H9 (cell line): ENCODE measurements at regions not wholly inside any gene's neighbourhood (a gene's known extent, or its start where the extent isn't known, plus 50 kb on each side); places are given as distances from the start of the nearest gene placed in this dataset.

Experiments
- DNase-seq: peaks from one replicate; pipeline ENCODE4 v3.0.0-alpha.2; 2017
- H2AFZ ChIP-seq: one replicate; pipeline ENCODE4 v1.6.1; 2013; ENCODE audit warnings: mild to moderate bottlenecking, low read length, control low read depth, moderate library complexity
- H2AK5ac ChIP-seq: 2 replicates; pipeline ENCODE4 v1.6.1; 2013; ENCODE audit warnings: low read length, control low read depth, mixed read lengths; ENCODE audit not compliant: insufficient read length
- H2BK120ac ChIP-seq: one replicate; pipeline ENCODE4 v1.6.1; 2013; ENCODE audit warnings: low read depth, mild to moderate bottlenecking, low read length, control low read depth, inconsistent platforms; ENCODE audit not compliant: poor library complexity, severe bottlenecking
- H2BK12ac ChIP-seq: 2 replicates; pipeline ENCODE4 v1.6.1; 2013; ENCODE audit warnings: low read length, control low read depth, mixed read lengths, low read depth; ENCODE audit not compliant: insufficient read length
- H2BK15ac ChIP-seq: 2 replicates; pipeline ENCODE4 v1.6.1; 2013; ENCODE audit warnings: low read depth, low read length, control low read depth
- H2BK20ac ChIP-seq: one replicate; pipeline ENCODE4 v1.6.1; 2013; ENCODE audit warnings: low read depth, mild to moderate bottlenecking, low read length, control low read depth, inconsistent platforms; ENCODE audit not compliant: poor library complexity, severe bottlenecking
- H2BK5ac ChIP-seq: 2 replicates; pipeline ENCODE4 v1.6.1; 2013; ENCODE audit warnings: low read length, control low read depth, mixed read lengths; ENCODE audit not compliant: insufficient read length
- H3K14ac ChIP-seq: 2 replicates; pipeline ENCODE4 v1.6.1; 2013; ENCODE audit warnings: low read length, control low read depth; ENCODE audit not compliant: insufficient read depth
- H3K18ac ChIP-seq: 2 replicates; pipeline ENCODE4 v1.6.1; 2013; ENCODE audit warnings: low read depth, mild to moderate bottlenecking, mixed read lengths, low read length, control low read depth; ENCODE audit not compliant: insufficient read length
- H3K23ac ChIP-seq: 2 replicates; pipeline ENCODE4 v1.6.1; 2013; ENCODE audit warnings: low read length, control low read depth, mixed read lengths, low read depth; ENCODE audit not compliant: insufficient read length
- H3K23me2 ChIP-seq: 2 replicates; pipeline ENCODE4 v1.6.1; 2013; ENCODE audit warnings: low read depth, mild to moderate bottlenecking, mixed read lengths, low read length, control low read depth; ENCODE audit not compliant: insufficient read length, poor library complexity, severe bottlenecking
- H3K27ac ChIP-seq: 2 replicates; pipeline ENCODE4 v1.5.1; 2013; ENCODE audit warnings: low read length, control low read depth, mixed read lengths, low read depth; ENCODE audit not compliant: insufficient read length
- H3K27me3 ChIP-seq: 2 replicates; pipeline ENCODE4 v1.6.1; 2013; ENCODE audit warnings: low read length, control low read depth, inconsistent platforms; ENCODE audit not compliant: insufficient read depth
- H3K4ac ChIP-seq: 2 replicates; pipeline ENCODE4 v1.6.1; 2013; ENCODE audit warnings: low read depth, mild to moderate bottlenecking, control low read depth, inconsistent platforms, low read length, moderate library complexity
- H3K4me1 ChIP-seq: 2 replicates; pipeline ENCODE4 v1.6.1; 2013; ENCODE audit warnings: low read length, control low read depth, inconsistent platforms; ENCODE audit not compliant: insufficient read depth
- H3K4me2 ChIP-seq: 2 replicates; pipeline ENCODE4 v1.6.1; 2013; ENCODE audit warnings: low read length, control low read depth, mixed read lengths; ENCODE audit not compliant: insufficient read length, insufficient read depth
- H3K56ac ChIP-seq: 2 replicates; pipeline ENCODE4 v1.6.1; 2013; ENCODE audit warnings: low read depth, mild to moderate bottlenecking, mixed read lengths, low read length, control low read depth; ENCODE audit not compliant: insufficient read length
- H3K79me1 ChIP-seq: 2 replicates; pipeline ENCODE4 v1.6.1; 2013; ENCODE audit warnings: low read depth, mild to moderate bottlenecking, moderate library complexity, low read length, control low read depth, inconsistent platforms; ENCODE audit not compliant: insufficient read depth, poor library complexity, severe bottlenecking
- H3K79me2 ChIP-seq: 2 replicates; pipeline ENCODE4 v1.6.1; 2013; ENCODE audit warnings: low read length, control low read depth, inconsistent platforms; ENCODE audit not compliant: insufficient read depth
- H3K9ac ChIP-seq: 2 replicates; pipeline ENCODE4 v1.6.1; 2013; ENCODE audit warnings: low read length, control low read depth, mixed read lengths; ENCODE audit not compliant: insufficient read length; ENCODE audit errors: extremely low read depth
- H3K9me3 ChIP-seq: one replicate; pipeline ENCODE4 v1.6.1; 2013; ENCODE audit warnings: low read depth, low read length, inconsistent platforms; ENCODE audit not compliant: control insufficient read depth
- H3T11ph ChIP-seq: one replicate; pipeline ENCODE4 v1.6.1; 2013; ENCODE audit warnings: mild to moderate bottlenecking, low read length, control low read depth, inconsistent platforms
- H4K20me1 ChIP-seq: one replicate; pipeline ENCODE4 v1.6.1; 2013; ENCODE audit not compliant: control insufficient read depth, insufficient read length, insufficient read depth
- H4K5ac ChIP-seq: 2 replicates; pipeline ENCODE4 v1.6.1; 2013; ENCODE audit warnings: low read depth, mild to moderate bottlenecking, mixed read lengths, low read length, control low read depth; ENCODE audit not compliant: insufficient read length
- H4K8ac ChIP-seq: replicated peaks from 2 replicates; pipeline ENCODE4 v1.6.1; 2013; ENCODE audit warnings: low read length, control low read depth, mixed read lengths, low read depth; ENCODE audit not compliant: insufficient read length
- H4K91ac ChIP-seq: 2 replicates; pipeline ENCODE4 v1.6.1; 2013; ENCODE audit warnings: low read depth, mild to moderate bottlenecking, moderate library complexity, mixed read lengths, low read length, control low read depth; ENCODE audit not compliant: insufficient read length
- H3K27ac Mint-ChIP-seq, 3 experiments: 2 replicates in 2 of 3; 3 replicates in 1 of 3; pipeline ENCODE4 v1.8.0; 2020 to 2021; ENCODE audit warnings: mixed read lengths in 3 of 3, mild to moderate bottlenecking in 1 of 3, moderate library complexity in 1 of 3
- H3K27me3 Mint-ChIP-seq: 2 replicates; pipeline ENCODE4 v1.8.0; 2021; ENCODE audit warnings: low read depth, mild to moderate bottlenecking, moderate library complexity, mixed read lengths
- H3K36me3 Mint-ChIP-seq, 3 experiments: 2 replicates in 2 of 3; 3 replicates in 1 of 3; pipeline ENCODE4 v1.8.0; 2020 to 2021; ENCODE audit warnings: low read depth in 3 of 3, mixed read lengths in 3 of 3; ENCODE audit not compliant: insufficient read depth in 1 of 3
- H3K4me1 Mint-ChIP-seq, 2 experiments: 2 replicates each; pipeline ENCODE4 v1.8.0; 2020; ENCODE audit warnings: mixed read lengths in 2 of 2
- H3K4me3 Mint-ChIP-seq, 2 experiments: 2 replicates in 1 of 2; 3 replicates in 1 of 2; pipeline ENCODE4 v1.8.0; 2020 to 2021; ENCODE audit warnings: mild to moderate bottlenecking in 2 of 2, mixed read lengths in 2 of 2, moderate library complexity in 1 of 2
- H3K9me3 Mint-ChIP-seq, 2 experiments: 2 replicates in 1 of 2; 3 replicates in 1 of 2; pipeline ENCODE4 v1.8.0; 2020; ENCODE audit warnings: mild to moderate bottlenecking in 2 of 2, mixed read lengths in 2 of 2, moderate library complexity in 1 of 2
- WGBS: extraction: QIAGEN DNeasy Blood & Tissue Kit; methylation state at CpG from one replicate; pipeline ENCODE4 v1.1.7; 2013; ENCODE audit warnings: missing lambda C conversion rate, low lambda C conversion rate, mixed read lengths; ENCODE audit not compliant: insufficient read length; ENCODE audit errors: extremely low coverage; 5-methylcytosine and 5-hydroxymethylcytosine counted together
- TF ChIP-seq, protein P1 (sequence below): fragments of 200-600 bp; sonication (generic); conservative IDR thresholded peaks from 3 replicates; pipeline ENCODE4 v1.8.0; 2021; ENCODE audit warnings: antibody characterized with exemption, mild to moderate bottlenecking

DNA sequence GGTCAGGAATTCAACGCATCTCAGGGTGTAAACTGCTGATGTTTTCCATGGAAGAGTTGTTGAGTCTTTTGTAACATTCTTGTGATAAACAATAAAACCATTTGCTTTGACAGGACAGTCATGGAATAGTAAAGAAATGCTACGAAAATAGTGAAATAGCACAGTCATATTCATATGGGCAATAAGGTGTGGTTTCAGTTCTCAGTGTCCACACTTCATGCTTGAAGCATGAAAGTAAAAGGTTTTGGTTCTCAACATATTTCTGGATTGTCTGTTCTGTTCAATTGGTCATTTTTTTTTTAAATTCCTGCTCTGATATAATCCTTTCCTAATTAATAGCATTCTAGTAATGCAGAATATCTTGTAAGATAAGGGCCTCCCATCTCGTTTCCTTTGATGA lies 467.6 kb upstream of the ZNF608 start:
- no peaks in the 10 kb centered on the region for H4K20me1 ChIP-seq
- H3K56ac ChIP-seq: no peak overlapping the region
- DNase-seq: no peak
- Mint-ChIP-seq H3K36me3 (no peaks in the 10 kb centered on the region; a peak in 1 of 7 replicates), H3K27ac (no peak overlapping the region), H3K27me3 (no peaks in the 10 kb centered on the region), H3K9me3 (no peaks in the 10 kb centered on the region), H3K4me3 (no peak overlapping the region), H3K4me1 (no peaks in the 10 kb centered on the region)
- no peak overlapping the region for H3T11ph ChIP-seq
- H2BK12ac ChIP-seq: no peak overlapping the region
- H4K5ac ChIP-seq: no peak overlapping the region
- H3K14ac ChIP-seq: no peak overlapping the region
- no peak overlapping the region for H2AK5ac ChIP-seq
- no peak overlapping the region for H4K8ac ChIP-seq
- no peak overlapping the region for H4K91ac ChIP-seq
- H3K23me2 ChIP-seq: no peaks in the 10 kb centered on the region
- H2AFZ ChIP-seq: no peak overlapping the region
- WGBS: no CpG with 5 or more reads among the region's 3 CpGs
- H2BK120ac ChIP-seq: no peak overlapping the region
- H3K4me2 ChIP-seq: no peak overlapping the region
- H3K4me1 ChIP-seq: no peaks in the 10 kb centered on the region
- no peak overlapping the region for H3K27ac ChIP-seq
- H3K9me3 ChIP-seq: no peaks in the 10 kb centered on the region
- H3K27me3 ChIP-seq: no peaks in the 10 kb centered on the region
- H2BK5ac ChIP-seq: no peak overlapping the region
- H3K4ac ChIP-seq: no peak overlapping the region
- H3K79me2 ChIP-seq: no peaks in the 10 kb centered on the region
- no peak overlapping the region for H3K9ac ChIP-seq
- H3K23ac ChIP-seq: no peak overlapping the region
- no peak overlapping the region for H2BK15ac ChIP-seq
- no peak overlapping the region for H3K18ac ChIP-seq
- H2BK20ac ChIP-seq: no peak overlapping the region
- TF ChIP-seq, protein P1, sequence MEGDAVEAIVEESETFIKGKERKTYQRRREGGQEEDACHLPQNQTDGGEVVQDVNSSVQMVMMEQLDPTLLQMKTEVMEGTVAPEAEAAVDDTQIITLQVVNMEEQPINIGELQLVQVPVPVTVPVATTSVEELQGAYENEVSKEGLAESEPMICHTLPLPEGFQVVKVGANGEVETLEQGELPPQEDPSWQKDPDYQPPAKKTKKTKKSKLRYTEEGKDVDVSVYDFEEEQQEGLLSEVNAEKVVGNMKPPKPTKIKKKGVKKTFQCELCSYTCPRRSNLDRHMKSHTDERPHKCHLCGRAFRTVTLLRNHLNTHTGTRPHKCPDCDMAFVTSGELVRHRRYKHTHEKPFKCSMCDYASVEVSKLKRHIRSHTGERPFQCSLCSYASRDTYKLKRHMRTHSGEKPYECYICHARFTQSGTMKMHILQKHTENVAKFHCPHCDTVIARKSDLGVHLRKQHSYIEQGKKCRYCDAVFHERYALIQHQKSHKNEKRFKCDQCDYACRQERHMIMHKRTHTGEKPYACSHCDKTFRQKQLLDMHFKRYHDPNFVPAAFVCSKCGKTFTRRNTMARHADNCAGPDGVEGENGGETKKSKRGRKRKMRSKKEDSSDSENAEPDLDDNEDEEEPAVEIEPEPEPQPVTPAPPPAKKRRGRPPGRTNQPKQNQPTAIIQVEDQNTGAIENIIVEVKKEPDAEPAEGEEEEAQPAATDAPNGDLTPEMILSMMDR: no peak
- no peaks in the 10 kb centered on the region for H3K79me1 ChIP-seq
